ENCODE measurements at regions not wholly inside any gene's neighbourhood (a gene's known extent, or its start where the extent isn't known, plus 50 kb on each side); places are given as distances from the start of the nearest gene placed in this dataset.

DNA sequence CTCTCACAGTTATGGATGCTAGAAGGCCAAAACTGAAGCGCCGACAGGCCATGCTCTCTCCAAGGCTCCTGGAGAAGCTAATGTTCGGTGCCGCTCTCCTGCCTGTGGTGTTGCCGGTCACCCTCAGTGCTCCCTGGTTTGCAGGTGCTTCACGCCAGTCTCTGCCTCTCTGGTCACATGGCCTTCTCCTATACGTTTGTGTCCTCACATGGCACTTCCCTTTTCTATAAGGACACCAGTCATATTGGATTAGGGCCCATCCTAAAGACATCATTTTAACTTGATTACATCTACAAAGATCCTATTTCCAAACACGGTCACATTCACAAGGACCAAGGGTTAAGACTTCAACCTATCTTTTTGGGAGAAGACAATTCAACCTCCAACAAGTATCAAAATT, 671.3 kb upstream of the ARGLU1 start:
- no peaks in the 10 kb centered on the region for H3K9me3 ChIP-seq (ENCODE audit: control insufficient read depth in 4 of 4, insufficient read depth in 3 of 4, low read length in 3 of 4)
- H3K4me3 ChIP-seq: no peak overlapping the region
- H3K4me1 ChIP-seq (ENCODE audit: control insufficient read depth in 5 of 5, insufficient read depth in 5 of 5, low read length in 5 of 5): no peaks in the 10 kb centered on the region
- no peak overlapping the region for H3K27ac ChIP-seq (ENCODE audit: low read depth in 1 of 2, low read length in 1 of 2)
- H3K36me3 ChIP-seq (ENCODE audit: control insufficient read depth in 4 of 4, insufficient read depth in 4 of 4, low read length in 4 of 4): no peaks in the 10 kb centered on the region
- DNase-seq (no peak), ATAC-seq (ENCODE audit: insufficient read depth, low FRiP score) (no peak)
- TF ChIP-seq, protein P1, sequence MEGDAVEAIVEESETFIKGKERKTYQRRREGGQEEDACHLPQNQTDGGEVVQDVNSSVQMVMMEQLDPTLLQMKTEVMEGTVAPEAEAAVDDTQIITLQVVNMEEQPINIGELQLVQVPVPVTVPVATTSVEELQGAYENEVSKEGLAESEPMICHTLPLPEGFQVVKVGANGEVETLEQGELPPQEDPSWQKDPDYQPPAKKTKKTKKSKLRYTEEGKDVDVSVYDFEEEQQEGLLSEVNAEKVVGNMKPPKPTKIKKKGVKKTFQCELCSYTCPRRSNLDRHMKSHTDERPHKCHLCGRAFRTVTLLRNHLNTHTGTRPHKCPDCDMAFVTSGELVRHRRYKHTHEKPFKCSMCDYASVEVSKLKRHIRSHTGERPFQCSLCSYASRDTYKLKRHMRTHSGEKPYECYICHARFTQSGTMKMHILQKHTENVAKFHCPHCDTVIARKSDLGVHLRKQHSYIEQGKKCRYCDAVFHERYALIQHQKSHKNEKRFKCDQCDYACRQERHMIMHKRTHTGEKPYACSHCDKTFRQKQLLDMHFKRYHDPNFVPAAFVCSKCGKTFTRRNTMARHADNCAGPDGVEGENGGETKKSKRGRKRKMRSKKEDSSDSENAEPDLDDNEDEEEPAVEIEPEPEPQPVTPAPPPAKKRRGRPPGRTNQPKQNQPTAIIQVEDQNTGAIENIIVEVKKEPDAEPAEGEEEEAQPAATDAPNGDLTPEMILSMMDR (IDR thresholded peaks at IDR 0.05; ENCODE audit: control extremely low read depth, extremely low read depth): no peak
- no peak overlapping the region for H3K9ac ChIP-seq (ENCODE audit: insufficient read depth in 1 of 2, low read length in 2 of 2)
- 75 to 83% methylated on average over 8 of the region's 8 CpGs for whole genome bisulfite sequencing, 2 donors
- no peaks in the 10 kb centered on the region for H3K27me3 ChIP-seq (ENCODE audit: control insufficient read depth in 3 of 3, insufficient read depth in 3 of 3, low read length in 2 of 3)

DNA sequence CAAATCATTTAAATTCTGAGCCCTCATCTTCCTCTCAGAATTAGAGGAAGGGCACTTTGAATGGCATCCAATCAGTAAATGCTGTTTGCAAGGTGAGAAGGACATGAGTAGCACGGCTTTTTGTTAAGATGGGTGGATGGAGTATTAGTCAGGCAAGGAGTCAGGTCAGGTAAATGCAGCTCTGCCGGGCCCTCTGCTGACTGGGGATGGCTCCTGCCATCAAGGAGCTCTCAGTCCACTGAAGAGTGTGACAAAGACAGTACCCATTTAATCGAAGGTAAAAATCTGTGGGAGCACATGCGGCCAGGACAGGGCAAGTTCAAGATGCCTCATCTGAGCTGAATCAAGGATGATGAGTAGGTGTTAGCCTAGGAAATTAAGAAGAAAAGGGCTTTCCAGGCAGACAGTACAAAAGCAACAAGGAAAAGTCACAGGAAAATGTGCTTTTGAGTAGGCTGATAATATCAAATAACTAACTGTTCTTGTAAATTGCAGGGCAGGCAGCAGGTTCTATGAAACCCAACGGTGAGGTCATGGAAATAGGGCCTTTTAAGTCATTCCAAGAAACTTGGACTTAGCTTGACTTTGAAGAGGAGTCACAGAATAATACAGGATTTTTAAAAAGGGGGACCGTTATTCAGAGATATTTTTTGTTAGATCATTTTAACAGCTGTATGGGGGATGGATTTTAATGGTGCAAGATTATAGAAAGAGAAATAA, 670.5 kb upstream of the ARGLU1 start:
- WGBS, 2 donors: 86 to 87% methylated on average over 6 of the region's 6 CpGs
- TF ChIP-seq, protein P1 (IDR thresholded peaks at IDR 0.05; ENCODE audit: control extremely low read depth, extremely low read depth): no peak
- no peak overlapping the region for H3K27ac ChIP-seq (ENCODE audit: low read depth in 1 of 2, low read length in 1 of 2)
- H3K9ac ChIP-seq (ENCODE audit: insufficient read depth in 1 of 2, low read length in 2 of 2): no peak overlapping the region
- H3K9me3 ChIP-seq (ENCODE audit: control insufficient read depth in 4 of 4, insufficient read depth in 3 of 4, low read length in 3 of 4): no peaks in the 10 kb centered on the region
- no peaks in the 10 kb centered on the region for H3K4me1 ChIP-seq (ENCODE audit: control insufficient read depth in 5 of 5, insufficient read depth in 5 of 5, low read length in 5 of 5)
- no peak overlapping the region for H3K4me3 ChIP-seq
- no peaks in the 10 kb centered on the region for H3K36me3 ChIP-seq (ENCODE audit: control insufficient read depth in 4 of 4, insufficient read depth in 4 of 4, low read length in 4 of 4)
- no peak for DNase-seq
- no peak for ATAC-seq (ENCODE audit: insufficient read depth, low FRiP score)
- no peaks in the 10 kb centered on the region for H3K27me3 ChIP-seq (ENCODE audit: control insufficient read depth in 3 of 3, insufficient read depth in 3 of 3, low read length in 2 of 3)

DNA sequence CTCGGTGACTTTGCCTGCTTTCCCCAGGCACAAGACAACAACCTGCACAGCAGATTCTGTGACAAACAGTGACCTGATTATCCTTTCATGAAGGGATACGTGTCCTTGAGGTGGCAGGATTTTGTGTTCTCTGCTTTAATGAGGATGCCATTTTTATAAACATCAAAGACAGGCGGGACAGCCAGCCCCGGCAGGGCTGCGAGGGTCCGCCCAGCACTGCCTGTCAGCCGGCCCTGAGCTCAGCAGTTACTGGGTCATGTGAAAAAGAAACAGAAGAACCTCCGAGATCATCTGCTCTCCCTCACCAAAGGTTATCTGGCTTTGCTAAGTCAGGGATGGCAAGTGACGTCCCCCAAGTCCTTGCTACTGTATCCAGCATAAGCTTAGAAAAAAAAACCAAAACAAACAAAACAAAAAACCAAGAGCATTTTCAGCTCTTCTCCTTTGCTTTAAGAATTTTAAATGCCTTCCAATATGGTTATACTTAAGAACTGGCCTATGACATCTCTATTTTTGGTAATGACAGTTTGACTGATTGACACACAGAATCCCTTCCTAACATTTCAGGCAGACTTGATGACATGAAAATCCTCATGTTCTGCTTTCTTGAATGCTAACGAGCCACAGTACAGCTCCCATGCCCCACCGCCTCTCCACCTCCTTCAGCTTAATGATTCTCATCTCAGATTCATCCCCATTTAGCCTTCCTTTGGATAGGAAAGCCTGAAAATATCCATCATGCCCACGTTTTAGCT, 666.6 kb upstream of the ARGLU1 start:
- DNase-seq: no peak
- 59 to 64% methylated on average over 12 of the region's 12 CpGs for WGBS, 2 donors
- no peaks in the 10 kb centered on the region for H3K9me3 ChIP-seq (ENCODE audit: control insufficient read depth in 4 of 4, insufficient read depth in 3 of 4, low read length in 3 of 4)

More for the DNA sequence above, 666.6 kb upstream of the ARGLU1 start:
- no peak overlapping the region for H3K27ac ChIP-seq (ENCODE audit: low read depth in 1 of 2, low read length in 1 of 2)
- ATAC-seq (ENCODE audit: insufficient read depth, low FRiP score): no peak
- H3K27me3 ChIP-seq (ENCODE audit: control insufficient read depth in 3 of 3, insufficient read depth in 3 of 3, low read length in 2 of 3): no peaks in the 10 kb centered on the region
- H3K36me3 ChIP-seq (ENCODE audit: control insufficient read depth in 4 of 4, insufficient read depth in 4 of 4, low read length in 4 of 4): no peaks in the 10 kb centered on the region
- TF ChIP-seq, protein P1 (IDR thresholded peaks at IDR 0.05; ENCODE audit: control extremely low read depth, extremely low read depth): no peak
- no peak overlapping the region for H3K9ac ChIP-seq (ENCODE audit: insufficient read depth in 1 of 2, low read length in 2 of 2)
- peaks cover 0 to 4% (median 0%) of the 10 kb centered on the region in 5 donors for H3K4me1 ChIP-seq (ENCODE audit: control insufficient read depth in 5 of 5, insufficient read depth in 5 of 5, low read length in 5 of 5)
- H3K4me3 ChIP-seq: no peak overlapping the region

Measured in lung (tissue), 11 donors.